PFSK-1 (cell line): ENCODE measurements at regions not wholly inside any gene's neighbourhood (a gene's known extent, or its start where the extent isn't known, plus 50 kb on each side); places are given as distances from the start of the nearest gene placed in this dataset.

ENCODE experiments used
- FOXP2 ChIP-seq: optimal IDR thresholded peaks from 2 replicates; pipeline ENCODE3; 2011; ENCODE audit warnings: borderline replicate concordance, control low read depth, inconsistent platforms; ENCODE audit not compliant: insufficient read depth; ENCODE audit errors: extremely low read length, extremely low read depth
- POLR2AphosphoS5 ChIP-seq: IDR thresholded peaks from 2 replicates; pipeline ENCODE4 v1.6.1; 2012; ENCODE audit warnings: low read depth, mild to moderate bottlenecking, control low read depth, low read length, moderate library complexity
- SIN3A ChIP-seq: IDR thresholded peaks from 2 replicates; pipeline ENCODE4 v1.6.1; 2012; ENCODE audit warnings: mild to moderate bottlenecking, low read length, moderate library complexity, borderline replicate concordance; ENCODE audit not compliant: insufficient read depth
- TAF1 ChIP-seq: IDR thresholded peaks from 2 replicates; pipeline ENCODE4 v1.6.1; 2012; ENCODE audit warnings: low read length, control low read depth, borderline replicate concordance; ENCODE audit not compliant: insufficient read depth
- TF ChIP-seq, protein P1 (sequence below), 2 experiments: IDR thresholded peaks; 2 replicates each; pipeline versions ENCODE4 v1.6.1 to v1.8.0; 2011 to 2012; ENCODE audit warnings: low read depth in 2 of 2, low read length in 2 of 2, control low read depth in 1 of 2, inconsistent platforms in 1 of 2, mild to moderate bottlenecking in 1 of 2, moderate library complexity in 1 of 2; ENCODE audit not compliant: insufficient read depth in 1 of 2

- TF ChIP-seq POLR2AphosphoS5 (no peak), TAF1 (no peak), SIN3A (no peak)
- TF ChIP-seq, protein P1, sequence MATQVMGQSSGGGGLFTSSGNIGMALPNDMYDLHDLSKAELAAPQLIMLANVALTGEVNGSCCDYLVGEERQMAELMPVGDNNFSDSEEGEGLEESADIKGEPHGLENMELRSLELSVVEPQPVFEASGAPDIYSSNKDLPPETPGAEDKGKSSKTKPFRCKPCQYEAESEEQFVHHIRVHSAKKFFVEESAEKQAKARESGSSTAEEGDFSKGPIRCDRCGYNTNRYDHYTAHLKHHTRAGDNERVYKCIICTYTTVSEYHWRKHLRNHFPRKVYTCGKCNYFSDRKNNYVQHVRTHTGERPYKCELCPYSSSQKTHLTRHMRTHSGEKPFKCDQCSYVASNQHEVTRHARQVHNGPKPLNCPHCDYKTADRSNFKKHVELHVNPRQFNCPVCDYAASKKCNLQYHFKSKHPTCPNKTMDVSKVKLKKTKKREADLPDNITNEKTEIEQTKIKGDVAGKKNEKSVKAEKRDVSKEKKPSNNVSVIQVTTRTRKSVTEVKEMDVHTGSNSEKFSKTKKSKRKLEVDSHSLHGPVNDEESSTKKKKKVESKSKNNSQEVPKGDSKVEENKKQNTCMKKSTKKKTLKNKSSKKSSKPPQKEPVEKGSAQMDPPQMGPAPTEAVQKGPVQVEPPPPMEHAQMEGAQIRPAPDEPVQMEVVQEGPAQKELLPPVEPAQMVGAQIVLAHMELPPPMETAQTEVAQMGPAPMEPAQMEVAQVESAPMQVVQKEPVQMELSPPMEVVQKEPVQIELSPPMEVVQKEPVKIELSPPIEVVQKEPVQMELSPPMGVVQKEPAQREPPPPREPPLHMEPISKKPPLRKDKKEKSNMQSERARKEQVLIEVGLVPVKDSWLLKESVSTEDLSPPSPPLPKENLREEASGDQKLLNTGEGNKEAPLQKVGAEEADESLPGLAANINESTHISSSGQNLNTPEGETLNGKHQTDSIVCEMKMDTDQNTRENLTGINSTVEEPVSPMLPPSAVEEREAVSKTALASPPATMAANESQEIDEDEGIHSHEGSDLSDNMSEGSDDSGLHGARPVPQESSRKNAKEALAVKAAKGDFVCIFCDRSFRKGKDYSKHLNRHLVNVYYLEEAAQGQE (IDR thresholded peaks at IDR 0.05; ENCODE audit: insufficient read depth in 1 of 2, low read depth in 2 of 2, low read length in 2 of 2): no peak
Observed at GRCh38 chr5:58090704-58091103, 369.2 kb downstream of the PLK2 start.

DNA sequence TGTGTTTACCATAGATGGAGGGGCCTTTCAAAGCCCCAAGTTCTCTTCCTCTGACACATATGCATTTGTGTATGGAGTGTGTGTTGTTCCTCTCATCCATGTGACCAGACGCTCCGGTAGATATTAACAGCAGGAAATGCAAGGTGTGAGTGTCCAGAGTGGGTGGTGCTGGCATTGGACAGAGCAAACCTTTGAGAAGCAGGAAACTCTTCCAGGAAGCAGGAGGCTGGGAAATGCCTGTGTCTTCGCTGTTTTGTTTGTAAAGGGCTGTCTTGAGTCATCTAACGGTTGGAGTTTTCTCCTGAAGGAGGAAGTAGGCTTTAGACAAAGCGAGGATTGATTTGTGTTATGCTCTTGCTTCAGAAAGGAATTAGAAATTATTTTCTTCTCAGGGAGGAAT lies 370.9 kb downstream of the PLK2 start:
- TF ChIP-seq SIN3A: no peak
- TF ChIP-seq, protein P1 (IDR thresholded peaks at IDR 0.05; ENCODE audit: insufficient read depth in 1 of 2, low read depth in 2 of 2, low read length in 2 of 2): peak in 1 of 2 experiments; percentile 46; a peak in 1 of 4 replicates

GRCh38 chr5:58087905-58088304 lies 372.0 kb downstream of the PLK2 start:
- TF ChIP-seq FOXP2: no peak
- TF ChIP-seq SIN3A: no peak
- TF ChIP-seq, protein P1 (IDR thresholded peaks at IDR 0.05; ENCODE audit: insufficient read depth in 1 of 2, low read depth in 2 of 2, low read length in 2 of 2): no peak
- TF ChIP-seq TAF1: no peak
- no peak for TF ChIP-seq POLR2AphosphoS5

DNA sequence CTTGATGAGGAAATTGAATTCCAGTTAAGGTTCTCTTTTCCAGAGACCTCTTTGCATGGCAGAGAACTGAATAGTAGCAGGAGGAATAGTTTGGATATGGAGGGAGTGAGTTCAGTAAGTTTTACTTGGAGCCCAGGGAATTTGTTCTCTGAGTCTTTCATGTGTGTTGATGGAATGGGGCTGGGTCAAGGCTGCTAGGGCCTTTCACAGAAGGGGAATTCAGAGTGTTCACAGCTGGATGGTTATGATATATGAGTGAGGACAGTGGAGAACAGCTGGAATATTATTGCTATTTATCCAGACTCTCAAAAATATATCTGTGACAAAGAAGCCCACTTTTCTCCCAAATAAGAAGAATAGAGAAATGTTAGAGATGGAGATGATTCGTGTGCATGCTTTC lies 372.8 kb downstream of the PLK2 start:
- TF ChIP-seq FOXP2: no peak

- no peak for TF ChIP-seq TAF1
Observed at GRCh38 chr5:58085800-58086199, 374.1 kb downstream of the PLK2 start.

DNA sequence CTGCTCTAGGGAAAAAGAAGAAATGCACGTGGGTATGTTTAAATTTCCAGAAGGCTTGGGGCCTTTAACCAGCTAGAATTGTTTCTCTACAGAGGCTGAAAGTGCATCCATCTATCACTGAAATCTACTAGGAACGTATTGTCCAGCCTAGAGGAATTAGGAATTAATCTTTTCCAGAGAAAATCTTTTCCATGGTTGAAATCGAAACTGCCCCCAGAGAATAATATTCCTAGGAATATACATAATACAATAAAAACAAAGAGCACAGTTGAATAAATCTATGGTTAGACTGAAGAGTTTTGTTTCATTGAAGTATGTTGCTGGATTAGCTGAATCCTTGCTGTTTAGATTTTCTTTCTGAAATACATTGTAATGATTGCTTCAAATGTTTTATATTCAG lies 378.5 kb downstream of the PLK2 start:
- TF ChIP-seq FOXP2: no peak
- no peak for TF ChIP-seq POLR2AphosphoS5
- TF ChIP-seq, protein P1 (IDR thresholded peaks at IDR 0.05; ENCODE audit: insufficient read depth in 1 of 2, low read depth in 2 of 2, low read length in 2 of 2): no peak
- no peak for TF ChIP-seq SIN3A
- TF ChIP-seq TAF1: no peak
